ENCODE measurements at regions not wholly inside any gene's neighbourhood (a gene's known extent, or its start where the extent isn't known, plus 50 kb on each side); places are given as distances from the start of the nearest gene placed in this dataset.

DNA sequence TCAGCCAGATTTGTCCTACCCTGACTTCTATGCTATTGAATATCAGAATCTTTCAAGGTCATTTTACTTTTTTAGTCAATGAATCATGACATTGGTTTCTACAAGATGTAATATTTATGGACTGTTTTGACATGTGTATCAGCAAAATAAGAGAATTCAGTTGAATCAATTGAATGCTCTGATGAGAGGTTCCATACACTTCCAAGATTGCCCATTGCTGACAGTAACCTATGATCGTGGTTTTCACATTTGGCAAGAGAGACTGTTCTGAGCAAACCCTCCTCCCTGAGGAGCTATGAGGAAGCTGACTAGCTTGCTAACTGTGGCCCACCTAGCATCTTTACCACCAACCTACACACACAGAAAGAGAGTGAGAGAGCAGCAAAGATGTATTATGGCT, 56.7 kb upstream of the FST start:
- Mint-ChIP-seq H3K27me3 (peaks cover 8% of the 10 kb centered on the region), H3K27ac (no peak overlapping the region), H3K4me3 (no peak overlapping the region), H3K4me1 (no peaks in the 10 kb centered on the region), H3K9me3 (ENCODE audit: insufficient read depth) (no peaks in the 10 kb centered on the region)
- H3K27me3 ChIP-seq (replicated peaks in 1 of 4; ENCODE audit: control extremely low read depth in 1 of 4, control insufficient read depth in 3 of 4, insufficient read depth in 4 of 4, low read length in 3 of 4), result no peaks in the 10 kb centered on the region
- TF ChIP-seq, protein P1, sequence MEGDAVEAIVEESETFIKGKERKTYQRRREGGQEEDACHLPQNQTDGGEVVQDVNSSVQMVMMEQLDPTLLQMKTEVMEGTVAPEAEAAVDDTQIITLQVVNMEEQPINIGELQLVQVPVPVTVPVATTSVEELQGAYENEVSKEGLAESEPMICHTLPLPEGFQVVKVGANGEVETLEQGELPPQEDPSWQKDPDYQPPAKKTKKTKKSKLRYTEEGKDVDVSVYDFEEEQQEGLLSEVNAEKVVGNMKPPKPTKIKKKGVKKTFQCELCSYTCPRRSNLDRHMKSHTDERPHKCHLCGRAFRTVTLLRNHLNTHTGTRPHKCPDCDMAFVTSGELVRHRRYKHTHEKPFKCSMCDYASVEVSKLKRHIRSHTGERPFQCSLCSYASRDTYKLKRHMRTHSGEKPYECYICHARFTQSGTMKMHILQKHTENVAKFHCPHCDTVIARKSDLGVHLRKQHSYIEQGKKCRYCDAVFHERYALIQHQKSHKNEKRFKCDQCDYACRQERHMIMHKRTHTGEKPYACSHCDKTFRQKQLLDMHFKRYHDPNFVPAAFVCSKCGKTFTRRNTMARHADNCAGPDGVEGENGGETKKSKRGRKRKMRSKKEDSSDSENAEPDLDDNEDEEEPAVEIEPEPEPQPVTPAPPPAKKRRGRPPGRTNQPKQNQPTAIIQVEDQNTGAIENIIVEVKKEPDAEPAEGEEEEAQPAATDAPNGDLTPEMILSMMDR (IDR thresholded peaks at IDR 0.05), result no peak
- no peak for TF ChIP-seq EZH2 (IDR thresholded peaks at IDR 0.05; ENCODE audit: borderline replicate concordance, insufficient read depth, low read depth, low read length, poor library complexity, severe bottlenecking)
- H3K4me1 ChIP-seq (ENCODE audit: control insufficient read depth in 2 of 2, insufficient read depth in 2 of 2, low read length in 2 of 2), result no peaks in the 10 kb centered on the region
- H3K4me2 ChIP-seq (replicated peaks; ENCODE audit: low read depth, low read length, poor library complexity, severe bottlenecking), result no peak overlapping the region
- H3K36me3 ChIP-seq (replicated peaks in 1 of 2; ENCODE audit: control extremely low read depth in 1 of 2, control insufficient read depth in 1 of 2, extremely low read depth in 1 of 2, insufficient read depth in 2 of 2, low read length in 1 of 2), result no peaks in the 10 kb centered on the region
- POLR2A ChIA-PET, result no interaction called here
- no CpG with 5 or more reads among the region's 1 CpG for WGBS (ENCODE audit: insufficient coverage)
- intact Hi-C loops (cut with micrococcal nuclease), result no loop called here
- no peak overlapping the region for H2AFZ ChIP-seq (ENCODE audit: insufficient read depth, low read depth, low read length, poor library complexity, severe bottlenecking)
- H3K27ac ChIP-seq (ENCODE audit: low read length in 2 of 2), result no peak overlapping the region
- no peak for DNase-seq
- CTCF ChIA-PET, result no interaction called here
- no peaks in the 10 kb centered on the region for H3K79me2 ChIP-seq (ENCODE audit: control insufficient read depth, insufficient read depth, low read length)
- no peaks in the 10 kb centered on the region for H4K20me1 ChIP-seq (ENCODE audit: control insufficient read depth, insufficient read depth, low read length, poor library complexity, severe bottlenecking)
- H3K9ac ChIP-seq (ENCODE audit: low read length), result no peak overlapping the region
- no peak for ATAC-seq (ENCODE audit: low read depth)
- no peaks in the 10 kb centered on the region for H3K9me3 ChIP-seq (ENCODE audit: control extremely low read depth in 1 of 3, control insufficient read depth in 2 of 3, insufficient read depth in 1 of 3, low read length in 2 of 3)
- no peak overlapping the region for H3K4me3 ChIP-seq (ENCODE audit: control extremely low read depth in 1 of 5, extremely low read depth in 1 of 5, insufficient read depth in 1 of 5, low read depth in 2 of 5, low read length in 4 of 5)

DNA sequence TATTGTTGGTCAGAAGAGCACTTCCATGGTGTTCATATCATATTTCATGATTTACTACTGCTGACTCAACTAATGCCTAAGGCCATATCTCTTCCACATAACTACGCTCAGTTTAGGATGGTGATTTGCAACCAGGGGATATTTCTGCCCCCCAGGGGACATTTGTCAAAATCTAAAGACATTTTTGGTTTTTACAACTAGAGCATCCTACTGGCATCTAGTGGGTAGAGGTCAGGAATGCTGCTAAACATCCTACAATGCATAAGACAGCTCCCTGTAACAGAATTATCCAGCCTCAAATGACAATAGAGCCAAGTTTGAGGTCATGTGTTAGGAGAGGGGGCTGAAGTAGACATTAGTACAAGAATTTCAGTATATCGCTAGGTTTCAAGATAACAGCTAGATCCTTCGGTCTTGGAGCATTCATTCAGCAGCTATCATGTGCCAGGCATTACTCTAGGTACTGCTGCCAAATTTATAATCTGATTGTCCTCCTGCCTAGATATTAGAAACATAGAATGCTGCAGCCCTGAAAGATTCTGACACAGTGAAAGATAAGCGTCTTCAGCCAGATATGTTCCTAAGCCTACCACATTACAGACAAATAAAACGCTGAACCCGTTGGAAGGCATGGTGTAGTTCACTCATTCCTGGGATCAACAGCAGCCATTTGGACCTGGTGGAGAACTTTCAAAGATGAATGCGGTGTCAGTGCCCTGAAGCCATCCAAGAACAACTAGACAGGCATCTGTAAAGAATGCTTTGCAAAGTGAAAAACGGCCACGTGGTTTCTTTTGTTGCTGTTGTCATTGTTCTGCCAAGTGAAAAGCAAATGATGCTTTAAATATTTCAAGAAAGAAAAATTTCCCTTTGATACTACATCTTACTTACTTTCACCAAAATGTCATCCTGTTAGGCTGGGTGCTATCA, 55.5 kb upstream of the FST start:
- 98% methylated on average over 6 of the region's 9 CpGs for WGBS (ENCODE audit: insufficient coverage)
- Mint-ChIP-seq H3K27me3 (peaks cover 8% of the 10 kb centered on the region), H3K4me3 (no peak overlapping the region), H3K27ac (no peak overlapping the region), H3K4me1 (no peaks in the 10 kb centered on the region), H3K9me3 (ENCODE audit: insufficient read depth) (no peaks in the 10 kb centered on the region)
- intact Hi-C loops (cut with micrococcal nuclease), result loop anchor here (5.0 kb wide), 1 partner anchor 802 kb away; no protein-coding TSS in a partner anchor
- H4K20me1 ChIP-seq (ENCODE audit: control insufficient read depth, insufficient read depth, low read length, poor library complexity, severe bottlenecking), result no peaks in the 10 kb centered on the region
- H3K4me3 ChIP-seq (ENCODE audit: control extremely low read depth in 1 of 5, extremely low read depth in 1 of 5, insufficient read depth in 1 of 5, low read depth in 2 of 5, low read length in 4 of 5), result no peak overlapping the region
- no peak overlapping the region for H3K9ac ChIP-seq (ENCODE audit: low read length)
- DNase-seq (no peak), ATAC-seq (ENCODE audit: low read depth) (no peak)
- H3K79me2 ChIP-seq (ENCODE audit: control insufficient read depth, insufficient read depth, low read length), result no peaks in the 10 kb centered on the region
- H2AFZ ChIP-seq (ENCODE audit: insufficient read depth, low read depth, low read length, poor library complexity, severe bottlenecking), result no peak overlapping the region
- no peak for TF ChIP-seq EZH2 (IDR thresholded peaks at IDR 0.05; ENCODE audit: borderline replicate concordance, insufficient read depth, low read depth, low read length, poor library complexity, severe bottlenecking)
- TF ChIP-seq, protein P1 (IDR thresholded peaks at IDR 0.05), result no peak
- no peak overlapping the region for H3K27ac ChIP-seq (ENCODE audit: low read length in 2 of 2)
- no peaks in the 10 kb centered on the region for H3K9me3 ChIP-seq (ENCODE audit: control extremely low read depth in 1 of 3, control insufficient read depth in 2 of 3, insufficient read depth in 1 of 3, low read length in 2 of 3)
- ChIA-PET CTCF (no interaction called here), POLR2A (no interaction called here)
- H3K36me3 ChIP-seq (replicated peaks in 1 of 2; ENCODE audit: control extremely low read depth in 1 of 2, control insufficient read depth in 1 of 2, extremely low read depth in 1 of 2, insufficient read depth in 2 of 2, low read length in 1 of 2), result no peaks in the 10 kb centered on the region
- no peak overlapping the region for H3K4me2 ChIP-seq (replicated peaks; ENCODE audit: low read depth, low read length, poor library complexity, severe bottlenecking)
- H3K27me3 ChIP-seq (replicated peaks in 1 of 4; ENCODE audit: control extremely low read depth in 1 of 4, control insufficient read depth in 3 of 4, insufficient read depth in 4 of 4, low read length in 3 of 4), result no peaks in the 10 kb centered on the region
- H3K4me1 ChIP-seq (ENCODE audit: control insufficient read depth in 2 of 2, insufficient read depth in 2 of 2, low read length in 2 of 2), result no peaks in the 10 kb centered on the region

All from B cell (primary cell).